K562 (cell line): ENCODE measurements at regions not wholly inside any gene's neighbourhood (a gene's known extent, or its start where the extent isn't known, plus 50 kb on each side); places are given as distances from the start of the nearest gene placed in this dataset.
A peak's percentile ranks its signal among the peaks of the same experiment; 100 is the strongest.

Experiments
- ATAC-seq: fragments of 200-7000 bp; cut with Tn5 transposase; 3 replicates; pipeline ENCODE4 v1.9.1; 2020; ENCODE audit warnings: moderate library complexity
- BruUV-seq: library from RNA; stranded (reverse); fragments of 400-500 nt; replicated peaks from 2 replicates; lab custom pipeline; 2021; lab: Mats Ljungman, UMichigan
- CTCF ChIA-PET: fragments of 300-600 bp; formaldehyde crosslinking; extraction: SDS; loops from one replicate; lab custom pipeline; 2021; ENCODE audit warnings: low intra/inter-chr PET ratio; lab: Yijun Ruan, JAX
- POLR2A ChIA-PET: fragments of 300-600, 350-650 bp; sonication (Branson Sonifier 250); formaldehyde crosslinking; extraction: SDS; loops from one replicate; lab custom pipeline; 2021; ENCODE audit warnings: antibody characterized with exemption, inconsistent platforms; lab: Yijun Ruan, JAX
- DNase-seq, 4 experiments: peaks; one replicate each; pipeline versions ENCODE4 v3.0.0 to v3.0.0-alpha.2; 2011 to 2018; ENCODE audit warnings: low spot score in 3 of 4, mixed read lengths in 3 of 4; ENCODE audit errors: extremely low read depth in 1 of 4
- FAIRE-seq: peaks from 2 replicates; lab custom pipeline; 2011; peaks lifted over from hg19 to GRCh38; lab: Jason Lieb, UNC
- H2AFZ ChIP-seq: 2 replicates; pipeline ENCODE4 v1.6.0; 2011; ENCODE audit warnings: low read depth, low read length, control low read depth, inconsistent platforms
- H3K27ac ChIP-seq: fragments of 200-600 bp; 3 replicates; pipeline ENCODE4 v1.8.0; 2011; ENCODE audit warnings: low read depth, mild to moderate bottlenecking, control low read depth, inconsistent platforms, low read length, moderate library complexity, mixed read lengths; ENCODE audit errors: extremely low read depth
- H3K27me3 ChIP-seq, 2 experiments: fragments of 300-600 bp in 1 of 2; 2 replicates in 1 of 2; 3 replicates in 1 of 2; pipeline versions ENCODE4 v1.6.0 to v1.8.0; 2011; ENCODE audit warnings: inconsistent platforms in 2 of 2, low read length in 2 of 2, mild to moderate bottlenecking in 1 of 2, mixed read lengths in 1 of 2, moderate library complexity in 1 of 2; ENCODE audit not compliant: control insufficient read depth in 2 of 2, insufficient read depth in 2 of 2
- H3K36me3 ChIP-seq: fragments of 300-600 bp; 3 replicates; pipeline ENCODE4 v1.8.0; 2011; ENCODE audit warnings: mild to moderate bottlenecking, low read length, inconsistent platforms; ENCODE audit not compliant: control insufficient read depth, insufficient read depth
- H3K4me1 ChIP-seq, 2 experiments: fragments of 200-600 bp in 1 of 2; replicated peaks in 1 of 2; 2 replicates in 1 of 2; 3 replicates in 1 of 2; pipeline versions ENCODE4 v1.5.1 to v1.8.0; 2011; ENCODE audit warnings: inconsistent platforms in 2 of 2, low read length in 2 of 2, mild to moderate bottlenecking in 1 of 2, mixed read lengths in 1 of 2, moderate library complexity in 1 of 2; ENCODE audit not compliant: control insufficient read depth in 2 of 2, insufficient read depth in 2 of 2
- H3K4me2 ChIP-seq: 2 replicates; pipeline ENCODE4 v1.6.1; 2011; ENCODE audit warnings: low read length, control low read depth, inconsistent platforms, mixed read lengths; ENCODE audit not compliant: insufficient read depth
- H3K4me3 ChIP-seq: fragments of 200-600 bp; sonication (generic), shearing (Covaris generic); 2 replicates; pipeline ENCODE4 v1.5.1; 2016; ENCODE audit warnings: control low read depth, inconsistent platforms
- H3K79me2 ChIP-seq: fragments of 200-600 bp; 3 replicates; pipeline ENCODE4 v1.8.0; 2011; ENCODE audit warnings: low read length, inconsistent platforms; ENCODE audit not compliant: control insufficient read depth, insufficient read depth
- H3K9ac ChIP-seq, 2 experiments: 2 replicates each; pipeline versions ENCODE4 v1.6.0 to v1.6.1; 2011; ENCODE audit warnings: low read depth in 2 of 2, low read length in 2 of 2, control low read depth in 1 of 2, inconsistent platforms in 1 of 2, mild to moderate bottlenecking in 1 of 2, mixed read lengths in 1 of 2; ENCODE audit not compliant: insufficient read depth in 1 of 2
- H3K9me1 ChIP-seq: one replicate; pipeline ENCODE4 v1.6.0; 2011; ENCODE audit warnings: inconsistent platforms, mild to moderate bottlenecking, low read length, moderate library complexity; ENCODE audit not compliant: control insufficient read depth, insufficient read depth
- H3K9me3 ChIP-seq: replicated peaks from 2 replicates; pipeline ENCODE4 v1.5.1; 2011; ENCODE audit warnings: low read depth, low read length, inconsistent platforms; ENCODE audit not compliant: control insufficient read depth, insufficient read depth
- H4K20me1 ChIP-seq: replicated peaks from 2 replicates; pipeline ENCODE4 v1.6.1; 2011; ENCODE audit warnings: low read length, inconsistent platforms, mixed read lengths; ENCODE audit not compliant: control insufficient read depth, insufficient read depth
- CBX3 ChIP-seq, 2 experiments: IDR thresholded peaks; 1 replicate in 1 of 2; 2 replicates in 1 of 2; pipeline ENCODE4 v1.6.1; 2012; ENCODE audit warnings: inconsistent platforms in 2 of 2, low read length in 2 of 2, borderline replicate concordance in 1 of 2, control low read depth in 1 of 2
- ETV1 ChIP-seq: fragments of 450-650 bp; conservative IDR thresholded peaks from 2 replicates; pipeline ENCODE4 v1.6.1; 2016; ENCODE audit warnings: missing genetic modification characterization, control low read depth, low read depth, missing compliant biosample characterization
- FOSL1 ChIP-seq: fragments of 200-800 bp; sonication (Bioruptor generic); conservative IDR thresholded peaks from 2 replicates; pipeline ENCODE4 v1.6.1; 2016; ENCODE audit warnings: missing genetic modification characterization, missing compliant biosample characterization
- GABPA ChIP-seq: fragments of 200-800 bp; sonication (Bioruptor generic); conservative IDR thresholded peaks from 2 replicates; pipeline ENCODE4 v1.6.1; 2016; ENCODE audit warnings: low read depth, missing genetic modification characterization, missing compliant biosample characterization
- GTF2B ChIP-seq: IDR thresholded peaks from 2 replicates; pipeline ENCODE4 v1.6.1; 2011; ENCODE audit not compliant: insufficient read length; ENCODE audit errors: extremely low read depth
- KLF16 ChIP-seq: IDR thresholded peaks from 2 replicates; pipeline ENCODE4 v1.6.1; 2016; ENCODE audit warnings: antibody characterized with exemption
- MAFK ChIP-seq: IDR thresholded peaks from 2 replicates; pipeline ENCODE4 v1.6.1; 2011; ENCODE audit warnings: low read length, improper control_type of control experiment
- MYNN ChIP-seq, 2 experiments: sonication (generic); formaldehyde crosslinking in 1 of 2; IDR thresholded peaks; 2 replicates each; pipeline versions ENCODE4 v1.5.0 to v1.6.1; 2016 to 2020; ENCODE audit warnings: antibody characterized with exemption in 1 of 2, missing genetic modification reagents in 1 of 2
- NR2C2 ChIP-seq, 2 experiments: fragments of 200-800 bp in 1 of 2; sonication (Bioruptor generic) in 1 of 2; sonication (generic) in 1 of 2; formaldehyde crosslinking in 1 of 2; IDR thresholded peaks; 2 replicates each; pipeline versions ENCODE4 v1.6.1 to v1.8.0; 2016 to 2022; ENCODE audit warnings: mild to moderate bottlenecking in 1 of 2, missing compliant biosample characterization in 1 of 2, missing genetic modification characterization in 1 of 2, missing genetic modification reagents in 1 of 2
- RB1 ChIP-seq: fragments of 450-650 bp; IDR thresholded peaks from 2 replicates; pipeline ENCODE4 v1.6.1; 2017; ENCODE audit warnings: low read depth, mild to moderate bottlenecking
- TAF7 ChIP-seq: fragments of 450-650 bp; IDR thresholded peaks from 2 replicates; pipeline ENCODE4 v1.6.1; 2016; ENCODE audit warnings: missing genetic modification characterization, missing compliant biosample characterization
- ZNF57 ChIP-seq: fragments of 450-650 bp; formaldehyde crosslinking; IDR thresholded peaks from 2 replicates; pipeline ENCODE4 v1.4.0; 2020; ENCODE audit warnings: mild to moderate bottlenecking, moderate library complexity
- WGBS: fragments of 100-300 bp; shearing (Covaris generic); methylation state at CpG from one replicate; pipeline ENCODE4 v1.1.6; 2016; ENCODE audit warnings: low coverage, mixed read lengths; ENCODE audit not compliant: insufficient coverage; ENCODE audit errors: missing lambda C conversion rate; 5-methylcytosine and 5-hydroxymethylcytosine counted together
- in situ Hi-C: fragments of 300-500 bp; cut with MboI; formaldehyde crosslinking; loops from 4 replicates; pipeline ENCODE4 v1.15.0; 2018; ENCODE audit warnings: inconsistent platforms, mixed read lengths
- intact Hi-C: fragments of 100-400 bp; cut with micrococcal nuclease; formaldehyde crosslinking; loops from 2 replicates; pipeline ENCODE4 v1.14.2; 2022

GRCh38 chr3:17844236-17844635, 101.8 kb upstream of the TBC1D5 start:
- Histone ChIP-seq H4K20me1 (no peaks in the 10 kb centered on the region), H3K9ac (no peak overlapping the region), H3K4me2 (no peak overlapping the region), H3K9me3 (no peaks in the 10 kb centered on the region), H3K27ac (no peak overlapping the region), H2AFZ (no peak overlapping the region), H3K9me1 (no peaks in the 10 kb centered on the region), H3K4me3 (no peak overlapping the region), H3K79me2 (no peaks in the 10 kb centered on the region), H3K36me3 (no peaks in the 10 kb centered on the region), H3K27me3 (no peaks in the 10 kb centered on the region; a peak in 1 of 5 replicates), H3K4me1 (no peaks in the 10 kb centered on the region)
- BruUV-seq: no TSS peak
- DNase-seq (no peak), ATAC-seq (no peak), FAIRE-seq (no peak)
- in situ Hi-C loops (loop anchor here (25.0 kb wide), 1 partner anchor 207 kb away; no protein-coding TSS in a partner anchor), intact Hi-C loops (loop anchor here (5.0 kb wide), 1 partner anchor 1242 kb away; no protein-coding TSS in a partner anchor)
- POLR2A ChIA-PET: interaction anchor here (0.6 kb wide), 1 partner anchor 23 kb away, joined by 4 read pairs; no protein-coding TSS in a partner anchor
- CTCF ChIA-PET: no interaction called here
- TF ChIP-seq ZNF57 (CRISPR knock-in tag): no peak
- WGBS: 11% methylated on average over 3 of the region's 3 CpGs

GRCh38 chr3:17841190-17841828, 98.9 kb upstream of the TBC1D5 start:
- in situ Hi-C loops: loop anchor here (25.0 kb wide), 1 partner anchor 204 kb away; no protein-coding TSS in a partner anchor
- no peak overlapping the region for H3K9ac ChIP-seq
- no peak overlapping the region for H3K4me2 ChIP-seq
- ATAC-seq (peak; percentile 99), FAIRE-seq (peak; percentile 95), DNase-seq (peak; percentile 81 to 87 (median 84))
- ChIA-PET CTCF (interaction anchor here (0.5 to 2.3 kb wide), 8 partner anchors 196 to 583 kb away, joined by 3 to 17 read pairs (median 6); no protein-coding TSS in a partner anchor), POLR2A (interaction anchor here (0.6 to 1.3 kb wide), 8 partner anchors 10 to 396 kb away, joined by 3 to 4 read pairs (median 3); no protein-coding TSS in a partner anchor)
- H3K4me3 ChIP-seq: no peak overlapping the region
- H3K9me1 ChIP-seq: no peaks in the 10 kb centered on the region
- H2AFZ ChIP-seq: no peak overlapping the region; the same call in 1 of the 2 replicates
- no peaks in the 10 kb centered on the region for H3K4me1 ChIP-seq
- H3K79me2 ChIP-seq: no peaks in the 10 kb centered on the region
- intact Hi-C loops: loop anchor here (1.0 to 5.0 kb wide), 6 partner anchors 43 to 1239 kb away; no protein-coding TSS in a partner anchor
- no peaks in the 10 kb centered on the region for H3K9me3 ChIP-seq
- BruUV-seq: no TSS peak
- peaks cover 0 to 5% of the 10 kb centered on the region in 2 experiments; a peak in 3 of 5 replicates for H3K27me3 ChIP-seq
- WGBS: 12% methylated on average over 9 of the region's 9 CpGs
- no peaks in the 10 kb centered on the region for H4K20me1 ChIP-seq
- H3K27ac ChIP-seq: no peak overlapping the region
- no peaks in the 10 kb centered on the region for H3K36me3 ChIP-seq
- TF ChIP-seq GTF2B: no peak
- TF ChIP-seq CBX3 (IDR thresholded peaks at IDR 0.05; ENCODE audit: borderline replicate concordance in 1 of 2, low read length in 2 of 2): no peak
- peak; percentile 45; the same call in 1 of the 2 replicates for TF ChIP-seq RB1
- TF ChIP-seq NR2C2 (CRISPR knock-in tag; IDR thresholded peaks at IDR 0.05): peak; percentile 25; the same call in 1 of the 2 replicates
- no peak for TF ChIP-seq NR2C2 (tag; IDR thresholded peaks at IDR 0.05)
- no peak for TF ChIP-seq ETV1
- TF ChIP-seq MAFK: peak; percentile 45; the same call in 1 of the 2 replicates
- no peak for TF ChIP-seq TAF7
- TF ChIP-seq FOSL1 (tag): no peak
- TF ChIP-seq KLF16: peak; percentile 53; the same call in 1 of the 2 replicates
- TF ChIP-seq MYNN (IDR thresholded peaks at IDR 0.05): peak; percentile 43; the same call in 1 of the 2 replicates
- TF ChIP-seq MYNN (CRISPR knock-in tag; IDR thresholded peaks at IDR 0.05): no peak
- no peak for TF ChIP-seq GABPA (tag)
